IPS DF 19.7 (cell line): ENCODE measurements at regions not wholly inside any gene's neighbourhood (a gene's known extent, or its start where the extent isn't known, plus 50 kb on each side); places are given as distances from the start of the nearest gene placed in this dataset.

Experiments
- DNase-seq: peaks from one replicate; pipeline ENCODE4 v3.0.0-alpha.2; 2013; ENCODE audit warnings: low read depth, low spot score

DNA sequence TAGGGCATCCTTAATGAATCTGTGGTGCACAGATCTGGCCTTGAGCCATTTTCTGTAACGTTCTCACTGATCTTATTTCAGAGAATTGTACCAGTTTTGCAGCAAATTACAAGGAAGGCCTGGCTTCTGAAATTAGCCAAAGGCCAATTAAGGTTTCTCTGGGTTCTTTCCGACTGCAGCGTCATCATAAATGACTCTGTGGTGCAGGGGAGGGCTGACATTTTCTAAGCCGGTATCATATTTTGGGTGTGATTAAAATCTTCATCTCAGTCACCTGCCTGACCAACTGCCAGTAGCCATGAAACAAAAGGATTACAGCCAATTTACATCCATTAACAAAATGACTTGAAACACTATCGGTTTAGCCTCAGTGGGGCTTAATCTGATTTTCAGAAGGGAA, 363.7 kb downstream of the ADRA2A start:
- DNase-seq, result no peak

DNA sequence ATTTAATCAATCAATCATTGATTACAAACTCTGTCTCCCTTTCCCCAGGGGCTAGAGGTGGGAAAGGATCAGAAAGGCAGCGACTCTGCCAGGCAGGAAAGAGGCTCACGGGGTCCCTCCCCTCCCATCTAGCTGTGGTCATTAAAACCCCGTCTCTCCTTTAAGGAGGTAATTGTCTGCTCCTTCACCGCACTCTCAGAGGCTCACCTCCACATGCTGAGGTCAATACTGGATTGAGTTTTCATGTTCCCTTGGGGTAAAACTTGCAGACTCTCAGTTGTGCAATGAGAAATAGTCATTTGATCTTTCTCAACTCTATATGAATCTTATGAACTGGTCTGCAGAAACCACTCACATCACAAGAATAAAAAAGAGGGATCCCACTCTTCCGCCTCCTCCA, 368.8 kb downstream of the ADRA2A start:
- DNase-seq, result no peak

DNA sequence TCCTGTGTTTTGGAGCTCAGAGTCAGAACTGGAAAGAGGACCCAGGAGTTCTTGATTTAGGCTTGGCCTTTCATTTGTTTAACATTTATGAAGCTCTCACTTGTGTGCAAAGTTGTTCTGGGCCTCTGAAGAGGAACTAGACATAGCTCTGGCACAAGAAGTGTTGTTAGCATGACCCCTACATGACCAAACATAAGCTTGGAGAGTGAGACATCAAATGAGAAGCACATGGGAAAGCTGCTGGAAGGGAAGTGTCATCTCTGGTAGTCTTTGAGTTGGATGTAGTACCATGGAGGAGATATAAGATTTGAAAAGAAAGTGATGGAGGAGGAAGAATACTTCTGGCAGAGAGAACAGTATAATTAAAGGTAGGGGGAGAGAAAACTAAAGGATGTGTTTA, 370.1 kb downstream of the ADRA2A start:
- DNase-seq, result no peak

GRCh38 chr10:111452153-111452552, 375.3 kb downstream of the ADRA2A start:
- no peak for DNase-seq

- DNase-seq, result no peak
These were observed 379.1 kb downstream of the ADRA2A start for GRCh38 chr10:111455776-111456426.

- DNase-seq, result no peak
These were observed 381.4 kb downstream of the ADRA2A start for GRCh38 chr10:111458256-111458655.

- no peak for DNase-seq
These were observed 383.1 kb downstream of the ADRA2A start for GRCh38 chr10:111459967-111460366.

GRCh38 chr10:111472445-111472844, 395.6 kb downstream of the ADRA2A start:
- no peak for DNase-seq

DNA sequence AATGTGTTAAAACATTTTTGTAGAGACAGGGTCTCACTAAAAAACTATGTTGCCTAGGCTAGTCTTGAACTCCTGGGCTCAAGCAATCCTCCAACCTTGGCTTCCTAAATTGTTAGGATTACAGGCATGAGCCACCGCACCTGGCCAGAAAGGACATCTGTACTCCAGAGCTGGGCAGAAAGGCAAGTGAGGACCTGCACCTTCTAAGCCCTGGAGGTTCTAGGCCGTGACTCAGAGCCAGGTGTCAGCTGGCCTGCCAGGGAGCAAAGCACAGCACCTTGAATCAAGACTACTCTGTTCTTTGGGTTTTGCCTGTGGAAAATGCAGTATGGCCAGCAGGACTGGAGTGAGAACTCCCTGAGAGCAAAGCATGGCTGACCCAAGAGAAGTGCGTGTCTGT, 396.5 kb downstream of the ADRA2A start:
- DNase-seq, result no peak

DNA sequence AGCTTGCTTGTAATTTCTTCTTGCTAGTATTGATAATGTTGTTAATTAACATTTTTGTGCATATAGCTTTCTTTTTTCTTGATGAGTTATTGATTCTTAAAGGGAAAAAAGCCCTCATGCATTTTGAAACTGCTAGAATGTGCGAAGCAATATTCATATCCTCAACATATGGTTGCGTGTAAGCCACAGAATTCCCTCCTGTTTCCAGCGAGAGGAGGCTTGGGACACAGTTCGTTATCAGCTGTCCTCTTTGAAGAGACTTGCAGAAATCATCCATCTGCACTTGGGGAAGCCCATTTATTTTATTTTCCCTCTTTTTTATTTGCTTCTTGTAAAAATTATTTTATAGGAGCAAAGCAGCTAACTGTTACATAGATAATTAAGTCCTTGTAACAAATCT, 398.0 kb downstream of the ADRA2A start:
- DNase-seq, result no peak

- DNase-seq, result no peak
These were observed 398.9 kb downstream of the ADRA2A start for GRCh38 chr10:111475720-111476119.

DNA sequence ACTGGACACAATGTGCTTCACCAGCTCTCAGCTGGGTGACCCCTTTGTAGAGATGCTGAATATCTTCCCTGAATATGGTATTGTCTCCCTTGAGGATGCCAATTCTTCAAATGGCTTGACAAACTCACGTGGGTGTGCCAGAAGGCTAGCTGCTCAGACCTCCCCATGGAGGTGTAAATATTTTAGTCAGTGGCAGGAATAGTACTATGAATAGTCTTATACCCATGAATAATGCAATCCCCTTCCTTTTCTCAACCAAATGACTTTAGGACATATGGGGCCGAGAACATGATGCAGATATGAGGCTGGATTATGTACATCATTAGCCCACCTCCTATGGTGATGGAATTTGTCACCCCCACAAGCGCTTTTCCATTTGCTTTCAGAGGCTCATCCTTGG, 401.8 kb downstream of the ADRA2A start:
- DNase-seq, result no peak

- DNase-seq, result no peak
These were observed 403.1 kb downstream of the ADRA2A start for GRCh38 chr10:111479966-111480365.

GRCh38 chr10:111481261-111481826, 404.5 kb downstream of the ADRA2A start:
- DNase-seq, result no peak

- no peak for DNase-seq
These were observed 405.0 kb downstream of the ADRA2A start for GRCh38 chr10:111481866-111482265.

DNA sequence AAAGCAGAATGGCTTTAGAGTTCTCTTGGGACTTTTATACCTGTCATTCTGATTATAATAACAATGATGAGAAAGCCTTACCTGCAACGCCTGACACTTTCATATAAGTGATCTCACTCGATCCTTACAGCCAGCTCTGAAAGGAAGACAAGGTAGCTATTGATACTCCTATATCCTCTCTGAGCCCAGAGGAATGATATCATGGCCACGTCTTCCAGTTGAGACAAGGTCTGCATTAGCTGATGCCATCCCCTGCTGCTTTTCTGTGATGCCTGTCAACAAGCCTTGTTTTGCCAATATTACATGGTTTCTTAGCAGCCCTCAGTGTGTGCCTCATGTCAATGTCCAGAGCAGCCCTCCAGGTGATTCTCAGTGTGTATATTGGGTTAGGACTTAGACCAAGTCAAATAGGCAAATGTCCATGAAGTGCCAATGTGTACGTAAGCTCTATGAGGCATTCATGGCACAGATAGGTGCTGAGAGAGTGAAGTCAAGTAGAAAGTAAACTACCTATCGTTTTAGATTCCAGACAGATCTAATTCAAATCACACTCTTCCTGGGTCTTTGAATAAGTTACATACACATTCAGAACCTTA, 405.9 kb downstream of the ADRA2A start:
- no peak for DNase-seq

DNA sequence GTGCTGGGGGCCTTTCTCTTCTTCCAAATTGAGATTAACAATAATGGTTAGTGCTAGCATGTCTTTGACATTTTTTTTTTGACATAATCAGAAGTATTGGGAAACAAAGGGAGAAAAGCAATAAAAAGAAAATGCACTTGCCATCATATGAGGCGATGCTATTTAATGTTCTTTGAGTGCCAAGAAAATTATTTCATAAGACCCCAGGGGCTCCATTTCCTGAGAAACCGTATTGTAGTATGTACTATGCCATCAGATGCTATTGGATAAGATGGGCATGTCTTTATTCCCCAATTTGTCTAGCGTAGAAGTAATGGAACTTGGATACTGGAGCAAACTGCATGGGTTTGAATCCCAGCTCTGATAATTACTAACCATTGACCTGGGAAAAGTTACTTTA, 408.9 kb downstream of the ADRA2A start:
- no peak for DNase-seq

GRCh38 chr10:111486346-111486745, 409.5 kb downstream of the ADRA2A start:
- DNase-seq, result no peak

DNA sequence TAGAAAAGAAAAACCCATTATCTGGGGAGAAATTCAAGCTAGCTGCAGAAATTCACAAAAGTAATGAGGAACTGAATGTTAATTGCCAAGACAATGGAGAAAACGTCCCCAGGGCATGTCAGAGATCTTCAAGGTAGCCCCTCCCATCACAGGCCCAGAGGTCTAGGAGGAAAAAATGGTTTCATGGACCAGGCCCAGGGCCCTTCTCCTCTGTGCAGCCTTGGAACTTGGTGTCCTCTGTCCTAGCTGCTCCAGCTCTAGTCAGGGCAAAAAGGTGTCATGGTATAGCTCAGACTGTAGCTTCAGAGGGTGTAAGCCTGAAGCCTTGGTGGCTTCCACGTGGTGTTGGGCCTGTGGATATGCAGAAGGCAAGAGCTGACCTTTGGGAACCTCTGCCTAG, 411.8 kb downstream of the ADRA2A start:
- no peak for DNase-seq

GRCh38 chr10:111491154-111491553, 414.3 kb downstream of the ADRA2A start:
- DNase-seq, result no peak

DNA sequence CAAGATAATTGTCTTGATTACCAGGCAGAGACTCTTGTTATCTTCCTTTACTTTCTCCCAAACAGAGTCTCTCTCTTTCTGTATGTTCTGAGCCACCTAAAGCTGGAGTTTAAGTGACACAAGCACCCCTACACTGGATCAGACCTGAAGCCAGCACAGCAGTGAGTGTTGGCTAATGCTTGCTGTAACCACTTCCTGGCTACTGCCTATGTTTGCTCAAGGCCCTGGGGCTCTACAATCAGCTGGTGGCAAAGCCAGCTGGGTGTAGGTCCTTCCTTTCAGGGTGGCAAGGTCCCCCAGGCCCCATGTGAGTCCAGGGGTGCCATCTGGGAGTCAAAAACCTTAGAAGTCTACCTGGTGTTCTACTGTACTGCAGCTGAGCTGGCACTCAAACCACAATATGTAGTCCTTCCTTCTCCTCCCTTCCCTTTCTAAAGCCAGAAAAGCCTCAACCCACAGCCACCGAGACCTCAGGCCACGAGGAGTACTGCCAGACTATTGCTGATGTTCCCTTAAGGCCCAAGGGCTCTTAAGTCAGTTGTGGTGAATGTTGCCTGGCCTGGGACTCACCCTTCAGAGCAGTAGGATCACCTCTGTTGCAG, 416.3 kb downstream of the ADRA2A start:
- no peak for DNase-seq

DNA sequence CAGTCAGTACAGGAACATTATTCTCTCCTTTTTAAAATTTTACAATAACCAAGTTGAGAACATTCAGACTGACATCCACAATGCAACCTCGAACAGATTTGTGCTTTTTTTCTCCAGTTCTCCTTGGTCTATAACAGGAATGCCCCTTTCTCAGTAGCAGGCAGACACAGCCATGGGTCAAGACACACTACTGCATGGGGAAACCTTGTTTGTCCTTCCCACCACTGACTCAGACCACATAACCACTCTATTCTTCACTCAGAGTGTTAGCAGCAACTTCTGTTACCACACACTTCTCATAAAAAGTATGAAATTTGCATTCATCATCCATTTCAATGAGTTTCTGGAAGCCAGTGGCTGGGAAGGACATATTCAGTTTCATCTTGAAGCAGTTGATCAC, 421.7 kb downstream of the ADRA2A start:
- no peak for DNase-seq

- no peak for DNase-seq
These were observed 427.5 kb downstream of the ADRA2A start for GRCh38 chr10:111504376-111504775.
